IPS-20b (cell line): ENCODE measurements at regions not wholly inside any gene's neighbourhood (a gene's known extent, or its start where the extent isn't known, plus 50 kb on each side); places are given as distances from the start of the nearest gene placed in this dataset.
"Not testable (repeated sequence)": the region's sequence is repeated elsewhere in the genome, so short reads cannot be mapped to it uniquely, and the experiment has no call there.

ENCODE experiments used
- H3K27ac ChIP-seq: one replicate; pipeline ENCODE4 v1.5.1; 2013; ENCODE audit warnings: low read length
- H3K27me3 ChIP-seq: 2 replicates; pipeline ENCODE4 v1.6.1; 2013; ENCODE audit warnings: mild to moderate bottlenecking, low read length, inconsistent platforms; ENCODE audit not compliant: insufficient read depth
- H3K36me3 ChIP-seq: 2 replicates; pipeline ENCODE4 v1.6.1; 2013; ENCODE audit warnings: low read depth, mild to moderate bottlenecking, inconsistent platforms, low read length, moderate library complexity; ENCODE audit not compliant: insufficient read depth
- H3K4me1 ChIP-seq: 2 replicates; pipeline ENCODE4 v1.6.1; 2013; ENCODE audit warnings: mild to moderate bottlenecking, control low read depth, inconsistent platforms, low read length, moderate library complexity; ENCODE audit not compliant: insufficient read depth
- H3K4me3 ChIP-seq: 2 replicates; pipeline ENCODE4 v1.5.1; 2013; ENCODE audit warnings: mild to moderate bottlenecking, low read length, inconsistent platforms
- H3K9ac ChIP-seq: 2 replicates; pipeline ENCODE4 v1.6.1; 2013; ENCODE audit warnings: low read depth, mild to moderate bottlenecking, inconsistent platforms, low read length, moderate library complexity
- H3K9me3 ChIP-seq: 2 replicates; pipeline ENCODE4 v1.6.1; 2013; ENCODE audit warnings: mild to moderate bottlenecking, low read depth, low read length, inconsistent platforms; ENCODE audit not compliant: insufficient read depth

GRCh38 chr6:2611092-2611491 is 139.6 kb downstream of the MYLK4 start:
- no peak overlapping the region for H3K4me3 ChIP-seq
- H3K9me3 ChIP-seq: no peaks in the 10 kb centered on the region
- no peak overlapping the region for H3K9ac ChIP-seq
- H3K4me1 ChIP-seq: no peaks in the 10 kb centered on the region
- H3K27me3 ChIP-seq: no peaks in the 10 kb centered on the region
- no peak overlapping the region for H3K27ac ChIP-seq
- no peaks in the 10 kb centered on the region for H3K36me3 ChIP-seq

DNA sequence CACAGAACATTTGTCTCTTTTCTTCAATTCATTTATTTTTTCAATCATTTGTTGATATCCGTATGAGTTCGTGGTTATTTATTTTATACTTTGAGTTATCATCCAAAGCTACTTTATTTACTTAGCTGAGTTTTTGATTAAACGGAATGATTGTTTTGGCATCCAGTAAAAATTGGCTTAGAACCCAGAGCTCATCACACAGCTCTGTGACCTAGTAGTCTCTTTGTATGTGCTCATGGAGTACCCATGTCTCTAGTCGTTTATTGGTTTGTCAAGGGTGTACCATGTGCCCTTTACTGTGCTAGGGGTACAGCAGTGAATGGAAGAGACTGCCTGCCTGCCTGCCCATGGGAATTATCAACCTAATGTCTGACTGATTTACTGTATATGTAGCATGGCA is 142.2 kb downstream of the MYLK4 start:
- H3K36me3 ChIP-seq: no peaks in the 10 kb centered on the region
- no peak overlapping the region for H3K4me3 ChIP-seq
- no peaks in the 10 kb centered on the region for H3K9me3 ChIP-seq
- no peaks in the 10 kb centered on the region for H3K4me1 ChIP-seq
- no peaks in the 10 kb centered on the region for H3K27me3 ChIP-seq
- H3K9ac ChIP-seq: no peak overlapping the region
- H3K27ac ChIP-seq: no peak overlapping the region

- H3K4me1 ChIP-seq: no peaks in the 10 kb centered on the region
- H3K9me3 ChIP-seq: no peaks in the 10 kb centered on the region
- no peaks in the 10 kb centered on the region for H3K27me3 ChIP-seq
- H3K27ac ChIP-seq: no peak overlapping the region
- no peaks in the 10 kb centered on the region for H3K36me3 ChIP-seq
- H3K9ac ChIP-seq: no peak overlapping the region
- H3K4me3 ChIP-seq: no peak overlapping the region
Observed at GRCh38 chr6:2600363-2600762, 150.4 kb downstream of the MYLK4 start.

- H3K9ac ChIP-seq: no peak overlapping the region
- no peaks in the 10 kb centered on the region for H3K4me1 ChIP-seq
- no peak overlapping the region for H3K27ac ChIP-seq
- no peak overlapping the region for H3K4me3 ChIP-seq
- no peaks in the 10 kb centered on the region for H3K9me3 ChIP-seq
- no peaks in the 10 kb centered on the region for H3K27me3 ChIP-seq
- H3K36me3 ChIP-seq: no peaks in the 10 kb centered on the region
Observed at GRCh38 chr6:2599817-2600216, 150.9 kb downstream of the MYLK4 start.

GRCh38 chr6:2598867-2599266 is 151.9 kb downstream of the MYLK4 start:
- Histone ChIP-seq H3K9ac (no peak overlapping the region), H3K27me3 (no peaks in the 10 kb centered on the region), H3K36me3 (no peaks in the 10 kb centered on the region), H3K4me3 (no peak overlapping the region), H3K27ac (no peak overlapping the region), H3K9me3 (no peaks in the 10 kb centered on the region), H3K4me1 (no peaks in the 10 kb centered on the region)

- H3K36me3 ChIP-seq: no peaks in the 10 kb centered on the region
- no peak overlapping the region for H3K27ac ChIP-seq
- H3K4me3 ChIP-seq: no peak overlapping the region
- no peaks in the 10 kb centered on the region for H3K9me3 ChIP-seq
- no peak overlapping the region for H3K9ac ChIP-seq
- no peaks in the 10 kb centered on the region for H3K27me3 ChIP-seq
- H3K4me1 ChIP-seq: no peaks in the 10 kb centered on the region
Observed at GRCh38 chr6:2597991-2598390, 152.7 kb downstream of the MYLK4 start.

- not testable (repeated sequence) for H3K9me3 ChIP-seq, H3K9ac ChIP-seq, H3K4me3 ChIP-seq, H3K36me3 ChIP-seq, H3K4me1 ChIP-seq, H3K27me3 ChIP-seq, H3K27ac ChIP-seq
Observed at GRCh38 chr6:2597457-2597856, 153.3 kb downstream of the MYLK4 start.

DNA sequence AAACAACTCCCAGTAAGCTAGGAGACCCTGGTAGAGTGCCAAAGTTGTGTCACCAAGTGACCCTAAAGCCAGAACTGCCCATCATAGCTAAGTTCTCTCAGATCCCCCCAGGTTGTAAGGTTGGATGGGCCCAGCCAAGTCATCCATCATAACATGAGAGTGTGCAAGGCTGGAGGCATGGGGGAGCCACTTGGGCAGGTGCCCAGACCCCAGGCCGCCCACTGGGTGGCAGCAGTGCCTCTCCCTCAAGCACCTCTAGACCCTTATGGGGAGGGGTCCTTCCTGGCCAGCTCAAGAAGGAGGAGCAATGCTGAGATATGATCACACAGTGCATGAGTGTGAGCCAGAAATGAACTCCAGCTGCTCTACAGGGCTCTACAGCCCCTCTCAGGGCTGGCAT is 154.5 kb downstream of the MYLK4 start:
- H3K9ac ChIP-seq: no peak overlapping the region
- H3K4me1 ChIP-seq: no peaks in the 10 kb centered on the region
- H3K27ac ChIP-seq: no peak overlapping the region
- H3K36me3 ChIP-seq: no peaks in the 10 kb centered on the region
- no peaks in the 10 kb centered on the region for H3K9me3 ChIP-seq
- no peaks in the 10 kb centered on the region for H3K27me3 ChIP-seq
- no peak overlapping the region for H3K4me3 ChIP-seq

DNA sequence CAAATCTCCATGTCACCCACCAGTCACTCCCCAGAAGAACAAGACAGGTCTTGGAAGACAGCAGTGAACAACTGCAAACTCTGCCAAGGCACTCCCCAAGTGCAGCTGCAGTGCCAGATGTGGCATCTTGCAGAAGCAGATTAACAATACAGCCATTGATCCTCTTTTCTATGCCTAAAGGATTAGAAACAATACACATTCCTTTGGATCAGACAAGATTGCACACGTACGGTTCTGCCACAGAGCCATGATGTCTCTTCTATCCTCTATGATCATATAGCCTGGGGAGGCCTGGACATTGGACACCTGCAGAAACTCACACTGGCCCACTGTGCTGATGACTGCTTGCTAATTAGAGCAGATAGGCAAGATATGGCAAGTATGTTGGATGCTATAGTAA is 155.9 kb downstream of the MYLK4 start:
- H3K4me1 ChIP-seq: peaks cover 4% of the 10 kb centered on the region; the same call in 1 of the 2 replicates
- no peak overlapping the region for H3K4me3 ChIP-seq
- no peaks in the 10 kb centered on the region; the same call in 1 of the 2 replicates for H3K9me3 ChIP-seq
- no peak overlapping the region for H3K27ac ChIP-seq
- no peaks in the 10 kb centered on the region for H3K36me3 ChIP-seq
- H3K9ac ChIP-seq: no peak overlapping the region
- H3K27me3 ChIP-seq: no peaks in the 10 kb centered on the region

DNA sequence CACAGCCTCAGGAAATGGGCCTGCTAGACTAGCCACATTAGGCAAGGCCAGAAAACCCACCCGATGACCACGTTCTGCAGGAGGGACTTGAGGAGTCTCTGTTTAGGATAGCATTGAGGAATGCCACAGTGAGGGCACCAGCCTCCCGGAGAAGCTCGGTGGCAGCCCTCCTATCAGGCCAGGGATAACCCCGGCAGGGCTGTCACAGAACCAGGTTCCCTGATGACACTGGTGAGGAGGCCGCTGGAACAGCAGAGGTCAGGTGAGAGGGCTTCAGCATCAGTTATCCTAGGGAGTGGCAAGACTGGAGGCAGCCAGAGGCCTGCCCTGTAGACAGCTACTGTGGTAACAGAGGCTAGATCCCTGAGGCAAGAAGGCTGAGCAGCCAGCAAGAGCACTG is 157.6 kb downstream of the MYLK4 start:
- H3K4me3 ChIP-seq: no peak overlapping the region
- H3K36me3 ChIP-seq: no peaks in the 10 kb centered on the region
- H3K9ac ChIP-seq: no peak overlapping the region
- no peaks in the 10 kb centered on the region; the same call in 1 of the 2 replicates for H3K9me3 ChIP-seq
- H3K4me1 ChIP-seq: peaks cover 4% of the 10 kb centered on the region; the same call in 1 of the 2 replicates
- H3K27me3 ChIP-seq: no peaks in the 10 kb centered on the region
- H3K27ac ChIP-seq: no peak overlapping the region

GRCh38 chr6:2589171-2589661 is 161.5 kb downstream of the MYLK4 start:
- H3K27ac ChIP-seq: no peak overlapping the region
- H3K4me3 ChIP-seq: no peak overlapping the region
- H3K4me1 ChIP-seq: peaks cover 4% of the 10 kb centered on the region; the same call in 1 of the 2 replicates
- no peaks in the 10 kb centered on the region; the same call in 1 of the 2 replicates for H3K9me3 ChIP-seq
- no peaks in the 10 kb centered on the region for H3K36me3 ChIP-seq
- H3K27me3 ChIP-seq: no peaks in the 10 kb centered on the region
- no peak overlapping the region for H3K9ac ChIP-seq

GRCh38 chr6:2583459-2583858 is 167.3 kb downstream of the MYLK4 start:
- no peak overlapping the region for H3K9ac ChIP-seq
- no peaks in the 10 kb centered on the region for H3K27me3 ChIP-seq
- no peaks in the 10 kb centered on the region for H3K9me3 ChIP-seq
- H3K4me1 ChIP-seq: peaks cover 8% of the 10 kb centered on the region; the same call in 1 of the 2 replicates
- no peaks in the 10 kb centered on the region for H3K36me3 ChIP-seq
- no peak overlapping the region for H3K4me3 ChIP-seq
- H3K27ac ChIP-seq: no peak overlapping the region
